Tongue (tissue), 1 donor: ENCODE measurements at regions not wholly inside any gene's neighbourhood (a gene's known extent, or its start where the extent isn't known, plus 50 kb on each side); places are given as distances from the start of the nearest gene placed in this dataset.
A peak's percentile ranks its signal among the peaks of the same experiment; 100 is the strongest.
"Not testable (repeated sequence)": the region's sequence is repeated elsewhere in the genome, so short reads cannot be mapped to it uniquely, and the experiment has no call there.

Experiments used
- DNase-seq: peaks from one replicate; pipeline ENCODE4 v3.0.0-alpha.2; 2015

DNA sequence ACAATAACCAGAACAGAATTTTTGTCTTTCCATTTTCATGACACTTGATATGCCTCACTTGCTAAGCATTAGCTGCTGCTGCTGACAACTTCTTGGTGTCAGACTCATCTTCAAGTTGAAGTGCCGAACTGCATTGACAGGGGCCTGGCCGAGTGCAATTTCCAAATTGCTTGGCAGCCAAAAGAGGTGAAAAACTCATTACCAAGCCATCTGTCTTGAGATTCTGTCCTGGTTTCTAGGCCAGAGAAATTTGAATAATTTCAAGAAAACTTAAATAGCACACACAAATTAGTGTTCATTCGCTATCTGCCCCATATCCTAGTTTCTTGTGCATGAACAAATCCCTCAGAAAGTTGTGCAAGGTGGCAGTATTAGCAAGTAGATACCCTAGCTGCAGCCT lies 165.3 kb upstream of the RASSF8 start:
- DNase-seq, result no peak

GRCh38 chr12:25794571-25794970 lies 163.9 kb upstream of the RASSF8 start:
- no peak for DNase-seq

DNA sequence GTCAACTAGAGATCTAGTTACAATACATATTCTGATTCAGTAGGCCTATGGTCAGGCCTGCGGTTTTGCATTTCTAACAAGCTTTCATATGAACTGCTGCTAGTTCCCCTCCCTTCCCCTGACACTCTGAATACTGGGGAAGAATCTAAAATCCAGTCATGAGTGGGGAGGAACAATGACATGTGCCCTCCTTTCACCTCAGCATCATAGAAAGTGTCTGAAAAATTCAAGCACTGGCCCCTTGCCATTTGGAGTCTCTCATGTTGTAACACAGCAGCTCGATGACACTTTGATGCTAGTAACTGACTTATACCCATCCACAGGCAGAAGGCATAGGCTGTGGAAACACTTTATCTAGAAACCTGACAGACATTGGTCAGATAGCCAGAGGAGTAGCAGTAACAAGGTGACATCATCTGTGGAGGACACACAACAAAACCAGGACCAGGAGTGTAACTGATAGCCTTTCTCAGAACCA lies 161.9 kb upstream of the RASSF8 start:
- no peak for DNase-seq

DNA sequence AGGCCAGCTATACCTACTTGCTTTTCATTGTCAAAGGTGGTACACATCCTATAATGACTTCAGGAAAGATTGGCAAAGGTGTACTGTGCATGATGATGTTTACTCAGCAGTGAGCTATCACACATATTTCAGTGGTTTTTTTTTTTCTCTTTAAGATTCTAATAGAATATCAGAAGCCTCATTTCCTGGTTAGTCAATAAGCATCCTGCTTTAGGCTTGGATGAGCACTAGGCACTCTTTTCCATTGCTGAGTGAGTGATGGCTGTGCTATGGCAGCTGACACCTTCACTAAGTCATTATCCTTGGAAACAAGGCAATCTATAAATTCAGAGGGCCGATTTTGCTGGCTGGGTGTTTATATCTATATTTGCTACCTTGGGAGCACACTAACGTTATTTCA lies 161.1 kb upstream of the RASSF8 start:
- no peak for DNase-seq

DNA sequence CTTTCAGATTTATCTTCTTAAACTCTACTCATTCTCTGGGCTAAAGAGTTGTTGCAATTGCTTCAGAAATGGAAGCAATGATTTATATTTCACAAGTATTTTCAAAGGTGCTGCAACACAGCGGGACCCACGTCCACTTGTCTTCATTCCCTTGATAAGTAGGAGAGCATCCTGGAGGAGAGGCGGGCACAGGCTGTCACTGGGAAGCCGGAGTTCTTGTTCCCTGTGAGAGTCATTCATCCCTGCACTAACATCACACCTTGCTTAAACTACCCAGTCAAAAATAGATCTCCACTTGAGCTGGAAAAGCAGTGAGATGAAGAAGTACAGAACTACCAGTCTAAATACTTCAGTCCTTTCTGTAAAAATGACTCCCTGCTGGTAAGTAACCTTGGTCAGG lies 160.5 kb upstream of the RASSF8 start:
- no peak for DNase-seq

- DNase-seq, result no peak
Measured at GRCh38 chr12:25800101-25800500, 158.4 kb upstream of the RASSF8 start.

GRCh38 chr12:25801734-25802133 lies 156.7 kb upstream of the RASSF8 start:
- peak; percentile 9 for DNase-seq

GRCh38 chr12:25802143-25802542 lies 156.3 kb upstream of the RASSF8 start:
- no peak for DNase-seq

- DNase-seq, result not testable (repeated sequence)
Measured at GRCh38 chr12:25803029-25803664, 155.3 kb upstream of the RASSF8 start.

GRCh38 chr12:25804286-25804685 lies 154.2 kb upstream of the RASSF8 start:
- DNase-seq, result not testable (repeated sequence)

DNA sequence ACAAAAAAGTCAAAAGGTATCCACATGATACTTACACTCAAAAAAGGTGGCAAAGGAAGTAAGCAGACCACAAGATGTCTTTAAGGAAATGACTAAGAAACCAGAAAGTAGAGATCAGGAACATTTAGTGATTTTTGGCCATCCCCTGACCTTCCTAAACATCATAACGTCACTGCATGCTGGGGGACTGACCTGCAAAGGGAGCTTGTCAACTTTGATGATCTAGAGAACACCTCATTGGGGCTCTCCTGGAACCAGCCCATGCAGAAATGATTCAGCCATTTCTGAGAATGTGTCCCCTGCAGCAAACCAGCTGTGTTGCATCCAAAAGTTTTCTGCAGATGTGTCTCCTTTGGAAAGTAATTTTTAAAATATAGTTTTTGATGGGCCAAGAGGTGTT lies 152.2 kb upstream of the RASSF8 start:
- no peak for DNase-seq

GRCh38 chr12:25808604-25809003 lies 149.9 kb upstream of the RASSF8 start:
- no peak for DNase-seq

DNA sequence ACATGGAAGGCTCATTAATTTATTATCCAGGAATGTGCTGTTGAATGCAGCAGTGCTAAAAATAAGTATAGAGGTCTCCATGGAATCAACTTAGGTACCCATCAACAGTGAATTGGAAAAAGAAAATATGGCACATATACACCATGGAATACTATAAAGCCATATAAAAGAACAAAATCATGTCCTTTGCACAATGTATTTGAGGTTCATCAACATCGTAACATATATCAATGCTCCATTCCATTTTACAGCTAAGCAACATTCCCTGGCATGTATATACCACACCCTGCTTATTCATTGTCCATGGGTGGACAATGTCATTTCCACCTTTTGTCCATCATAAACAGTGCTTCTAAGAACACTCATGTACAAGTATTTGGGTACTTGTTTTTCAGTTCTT lies 147.8 kb upstream of the RASSF8 start:
- DNase-seq, result no peak

GRCh38 chr12:25811656-25812126 lies 146.8 kb upstream of the RASSF8 start:
- DNase-seq, result no peak

DNA sequence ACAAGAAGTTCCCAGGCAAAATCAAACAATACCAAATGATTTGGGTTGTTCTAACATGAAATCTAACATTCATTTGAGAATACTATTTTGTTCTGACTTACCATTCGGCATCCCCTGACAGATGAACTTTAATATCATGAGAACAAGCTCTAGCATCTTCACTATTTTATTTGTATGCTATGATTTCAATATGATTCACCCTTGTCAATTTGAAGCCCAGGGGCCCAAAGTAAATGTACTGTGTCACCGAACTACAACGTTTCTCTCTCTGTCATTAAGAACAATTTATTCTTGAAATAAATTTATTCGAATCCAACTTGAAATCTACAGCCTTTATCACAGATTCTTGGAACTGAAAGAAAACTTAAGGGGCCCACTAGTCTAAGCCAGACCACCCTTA lies 146.2 kb upstream of the RASSF8 start:
- DNase-seq, result no peak

DNA sequence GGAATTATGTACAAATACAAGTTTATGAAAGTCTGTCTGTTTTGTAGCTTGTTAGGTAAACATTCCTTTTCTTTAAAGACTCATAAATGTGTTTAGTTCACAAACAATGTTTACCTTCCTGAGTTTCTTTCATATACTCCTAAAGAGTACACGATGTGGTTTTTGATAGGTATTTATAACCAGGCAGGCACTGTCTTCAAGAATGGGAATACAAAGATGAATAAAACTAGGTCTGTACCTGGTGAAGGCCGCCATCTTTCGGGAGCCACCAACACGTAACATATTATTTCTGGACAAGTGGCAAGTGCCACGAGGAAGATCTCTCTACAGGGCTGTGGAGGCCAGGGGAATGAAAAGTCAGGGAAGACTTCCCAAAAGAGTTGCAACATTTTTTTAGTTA lies 144.6 kb upstream of the RASSF8 start:
- DNase-seq, result no peak

DNA sequence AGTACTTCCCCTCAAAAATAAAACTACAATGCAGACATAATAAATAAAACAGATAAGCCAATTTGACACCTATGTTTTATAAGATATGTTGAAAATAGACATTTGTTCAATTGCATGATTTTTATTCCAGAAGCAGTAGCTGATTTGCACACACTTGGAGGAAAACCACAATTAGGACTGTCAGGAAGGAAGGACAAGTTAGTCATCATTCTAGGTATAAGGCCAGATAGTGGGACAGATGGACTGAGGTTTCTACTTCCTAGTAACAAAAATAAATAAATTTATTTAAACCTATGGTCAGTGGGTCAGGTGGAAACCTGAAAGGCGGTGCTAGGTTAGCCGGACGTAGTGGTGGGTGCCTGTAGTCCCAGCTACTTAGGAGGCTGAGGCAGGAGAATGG lies 141.8 kb upstream of the RASSF8 start:
- no peak for DNase-seq

DNA sequence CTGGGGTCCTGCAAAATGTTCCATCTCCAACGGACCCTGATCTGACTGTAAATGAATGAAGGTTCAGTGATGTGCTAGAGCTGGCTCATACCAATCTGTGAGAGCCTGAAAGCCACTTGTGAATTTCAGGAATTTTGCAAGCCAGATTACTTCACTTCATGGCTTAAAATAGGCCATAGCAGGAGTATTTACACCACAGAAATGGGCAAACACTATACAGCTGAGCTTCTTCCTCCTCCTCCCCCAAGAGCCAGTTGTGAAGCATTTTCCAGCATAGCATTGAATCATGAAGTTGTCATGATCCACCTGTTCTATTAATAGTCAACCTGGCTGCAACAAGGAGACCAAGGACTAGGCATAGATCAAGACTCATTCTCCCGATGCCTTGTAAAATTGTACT lies 141.3 kb upstream of the RASSF8 start:
- DNase-seq, result no peak

GRCh38 chr12:25818596-25819390 lies 139.7 kb upstream of the RASSF8 start:
- DNase-seq, result no peak

- DNase-seq, result no peak
Measured at GRCh38 chr12:25819691-25820090, 138.8 kb upstream of the RASSF8 start.

- DNase-seq, result no peak
Measured at GRCh38 chr12:25822281-25822680, 136.2 kb upstream of the RASSF8 start.

- peak; percentile 79 for DNase-seq
Measured at GRCh38 chr12:25824734-25825133, 133.7 kb upstream of the RASSF8 start.

GRCh38 chr12:25825446-25825845 lies 133.0 kb upstream of the RASSF8 start:
- DNase-seq, result peak; percentile 86

DNA sequence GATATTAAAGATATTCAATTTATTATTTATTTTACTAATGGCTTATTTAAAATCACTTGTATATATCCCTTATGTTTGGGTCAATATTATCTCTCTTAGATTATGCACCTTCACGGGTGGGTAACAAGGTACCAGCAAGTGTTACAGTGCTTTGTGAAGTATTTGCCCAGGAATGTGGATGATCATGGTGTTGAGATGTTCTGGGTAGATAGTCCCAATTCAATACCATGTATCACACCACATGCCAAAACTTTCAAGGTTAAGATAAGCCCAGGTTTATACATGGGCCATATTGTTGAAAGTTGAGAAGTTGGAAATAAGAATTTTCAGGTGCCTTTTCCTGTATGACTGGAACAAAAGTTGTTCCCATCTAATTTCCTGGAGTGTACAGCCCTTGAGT lies 131.3 kb upstream of the RASSF8 start:
- no peak for DNase-seq
